HG02642 (cell line): ENCODE measurements at regions not wholly inside any gene's neighbourhood (a gene's known extent, or its start where the extent isn't known, plus 50 kb on each side); places are given as distances from the start of the nearest gene placed in this dataset.

Experiments
- ATAC-seq: cut with Tn5 transposase; IDR thresholded peaks from one replicate; pipeline ENCODE4 v1.9.1; 2021; ENCODE audit warnings: mild to moderate bottlenecking; ENCODE audit not compliant: unreplicated experiment, poor library complexity

- no peak for ATAC-seq
Measured at GRCh38 chr2:177314722-177315264, 50.3 kb upstream of the NFE2L2 start.

GRCh38 chr2:177315364-177315763 lies 50.8 kb upstream of the NFE2L2 start:
- no peak for ATAC-seq

- no peak for ATAC-seq
Measured at GRCh38 chr2:177316756-177317155, 52.2 kb upstream of the NFE2L2 start.

- no peak for ATAC-seq
Measured at GRCh38 chr2:177317443-177317842, 52.9 kb upstream of the NFE2L2 start.

- ATAC-seq = no peak
Measured at GRCh38 chr2:177317857-177318256, 53.3 kb upstream of the NFE2L2 start.

GRCh38 chr2:177318613-177319012 lies 54.1 kb upstream of the NFE2L2 start:
- no peak for ATAC-seq

- no peak for ATAC-seq
Measured at GRCh38 chr2:177320596-177320995, 56.1 kb upstream of the NFE2L2 start.

GRCh38 chr2:177322801-177323261 lies 58.3 kb upstream of the NFE2L2 start:
- no peak for ATAC-seq

- no peak for ATAC-seq
Measured at GRCh38 chr2:177324797-177325196, 60.3 kb upstream of the NFE2L2 start.

- no peak for ATAC-seq
Measured at GRCh38 chr2:177325554-177325953, 61.0 kb upstream of the NFE2L2 start.

GRCh38 chr2:177326005-177326404 lies 61.5 kb upstream of the NFE2L2 start:
- no peak for ATAC-seq

- no peak for ATAC-seq
Measured at GRCh38 chr2:177326591-177326990, 62.1 kb upstream of the NFE2L2 start.

- no peak for ATAC-seq
Measured at GRCh38 chr2:177327009-177327408, 62.5 kb upstream of the NFE2L2 start.

- no peak for ATAC-seq
Measured at GRCh38 chr2:177328056-177328455, 63.5 kb upstream of the NFE2L2 start.

GRCh38 chr2:177329064-177329463 lies 63.5 kb upstream of the AGPS start:
- ATAC-seq = no peak

GRCh38 chr2:177331466-177331997 lies 61.0 kb upstream of the AGPS start:
- no peak for ATAC-seq

GRCh38 chr2:177332026-177332991 lies 60.3 kb upstream of the AGPS start:
- peak; percentile 74 for ATAC-seq

- ATAC-seq = no peak
Measured at GRCh38 chr2:177332992-177333388, 59.6 kb upstream of the AGPS start.

- peak; percentile 45 for ATAC-seq
Measured at GRCh38 chr2:177334940-177335543, 57.5 kb upstream of the AGPS start.

- ATAC-seq = no peak
Measured at GRCh38 chr2:177335917-177336450, 56.6 kb upstream of the AGPS start.
